ENCODE measurements at regions not wholly inside any gene's neighbourhood (a gene's known extent, or its start where the extent isn't known, plus 50 kb on each side); places are given as distances from the start of the nearest gene placed in this dataset.

- no peak overlapping the region for H2BK15ac ChIP-seq (ENCODE audit: low read depth, poor library complexity, severe bottlenecking)
- H2BK12ac ChIP-seq (ENCODE audit: low read length in 2 of 2) = no peak overlapping the region
- H3K9me3 ChIP-seq (ENCODE audit: control insufficient read depth, low read length) = no peaks in the 10 kb centered on the region
- H3K27me3 ChIP-seq (ENCODE audit: control insufficient read depth in 1 of 2, insufficient read depth in 1 of 2, low read length in 2 of 2) = peaks cover 24 to 63% of the 10 kb centered on the region in 2 experiments
- DNase-seq = no peak
- no peaks in the 10 kb centered on the region for H3K36me3 ChIP-seq (ENCODE audit: control insufficient read depth in 1 of 2, insufficient read depth in 2 of 2, low read depth in 1 of 2, low read length in 2 of 2)
- no peaks in the 10 kb centered on the region for H3K4me1 ChIP-seq (ENCODE audit: control insufficient read depth, insufficient read depth, low read depth, low read length)
- H2BK5ac ChIP-seq (ENCODE audit: low read depth, low read length, poor library complexity, severe bottlenecking) = no peak overlapping the region
- no peak overlapping the region for H3K4ac ChIP-seq (ENCODE audit: low read depth in 1 of 2, low read length in 2 of 2)
- no peaks in the 10 kb centered on the region for H3K79me1 ChIP-seq (replicated peaks; ENCODE audit: low read length, poor library complexity, severe bottlenecking)
- no peak overlapping the region for H3K4me3 ChIP-seq (ENCODE audit: insufficient read depth in 1 of 2, low read depth in 1 of 2, low read length in 2 of 2)
- H4K8ac ChIP-seq (ENCODE audit: low read length) = no peak overlapping the region
- no peak overlapping the region for H3K4me2 ChIP-seq (ENCODE audit: low read length, poor library complexity, severe bottlenecking)
- no peak overlapping the region for H3K23ac ChIP-seq (ENCODE audit: low read length in 2 of 2)
- no peak overlapping the region for H3K27ac ChIP-seq (ENCODE audit: low read length, poor library complexity, severe bottlenecking)
- H2AFZ ChIP-seq (ENCODE audit: low read depth, low read length) = no peak overlapping the region
- H2AK5ac ChIP-seq (ENCODE audit: low read length, severe bottlenecking) = no peak overlapping the region
- H3K18ac ChIP-seq (ENCODE audit: low read depth in 1 of 2, low read length in 2 of 2) = no peak overlapping the region
- no peak overlapping the region for H3K14ac ChIP-seq (ENCODE audit: low read length in 2 of 2)
- 67% methylated on average over 5 of the region's 5 CpGs for WGBS
- H2BK120ac ChIP-seq (ENCODE audit: low read depth, low read length) = no peak overlapping the region
- no peak overlapping the region for H3K9ac ChIP-seq (ENCODE audit: low read length)
- H4K91ac ChIP-seq (ENCODE audit: low read length) = no peak overlapping the region
These were observed 58.6 kb upstream of the PARP11 start for GRCh38 chr12:3931776-3932175.

GRCh38 chr12:3931206-3931605 is 58.0 kb upstream of the PARP11 start:
- no peak overlapping the region for H4K8ac ChIP-seq (ENCODE audit: low read length)
- H2BK12ac ChIP-seq (ENCODE audit: low read length in 2 of 2) = no peak overlapping the region
- H2BK15ac ChIP-seq (ENCODE audit: low read depth, poor library complexity, severe bottlenecking) = no peak overlapping the region
- no peaks in the 10 kb centered on the region for H3K9me3 ChIP-seq (ENCODE audit: control insufficient read depth, low read length)
- no peak overlapping the region for H3K9ac ChIP-seq (ENCODE audit: low read length)
- no peaks in the 10 kb centered on the region for H3K79me1 ChIP-seq (replicated peaks; ENCODE audit: low read length, poor library complexity, severe bottlenecking)
- no peak overlapping the region for H2AK5ac ChIP-seq (ENCODE audit: low read length, severe bottlenecking)
- H2BK120ac ChIP-seq (ENCODE audit: low read depth, low read length) = no peak overlapping the region
- no peak overlapping the region for H4K91ac ChIP-seq (ENCODE audit: low read length)
- H3K14ac ChIP-seq (ENCODE audit: low read length in 2 of 2) = no peak overlapping the region
- H3K27ac ChIP-seq (ENCODE audit: low read length, poor library complexity, severe bottlenecking) = no peak overlapping the region
- H3K27me3 ChIP-seq (ENCODE audit: control insufficient read depth in 1 of 2, insufficient read depth in 1 of 2, low read length in 2 of 2) = peaks cover 24 to 64% of the 10 kb centered on the region in 2 experiments
- H3K23ac ChIP-seq (ENCODE audit: low read length in 2 of 2) = no peak overlapping the region
- no peak overlapping the region for H3K4me2 ChIP-seq (ENCODE audit: low read length, poor library complexity, severe bottlenecking)
- H3K36me3 ChIP-seq (ENCODE audit: control insufficient read depth in 1 of 2, insufficient read depth in 2 of 2, low read depth in 1 of 2, low read length in 2 of 2) = no peaks in the 10 kb centered on the region
- 74% methylated on average over 4 of the region's 4 CpGs for WGBS
- H3K4me1 ChIP-seq (ENCODE audit: control insufficient read depth, insufficient read depth, low read depth, low read length) = no peaks in the 10 kb centered on the region
- no peak for DNase-seq
- H3K4ac ChIP-seq (ENCODE audit: low read depth in 1 of 2, low read length in 2 of 2) = no peak overlapping the region
- H2BK5ac ChIP-seq (ENCODE audit: low read depth, low read length, poor library complexity, severe bottlenecking) = no peak overlapping the region
- H2AFZ ChIP-seq (ENCODE audit: low read depth, low read length) = no peak overlapping the region
- no peak overlapping the region for H3K4me3 ChIP-seq (ENCODE audit: insufficient read depth in 1 of 2, low read depth in 1 of 2, low read length in 2 of 2)
- no peak overlapping the region for H3K18ac ChIP-seq (ENCODE audit: low read depth in 1 of 2, low read length in 2 of 2)

- no peak overlapping the region for H3K4me2 ChIP-seq (ENCODE audit: low read length, poor library complexity, severe bottlenecking)
- no peak overlapping the region for H2BK12ac ChIP-seq (ENCODE audit: low read length in 2 of 2)
- no peak overlapping the region for H3K4me3 ChIP-seq (ENCODE audit: insufficient read depth in 1 of 2, low read depth in 1 of 2, low read length in 2 of 2)
- no peak overlapping the region for H2BK15ac ChIP-seq (ENCODE audit: low read depth, poor library complexity, severe bottlenecking)
- no peaks in the 10 kb centered on the region for H3K36me3 ChIP-seq (ENCODE audit: control insufficient read depth in 1 of 2, insufficient read depth in 2 of 2, low read depth in 1 of 2, low read length in 2 of 2)
- no peaks in the 10 kb centered on the region for H3K4me1 ChIP-seq (ENCODE audit: control insufficient read depth, insufficient read depth, low read depth, low read length)
- no peak overlapping the region for H2AFZ ChIP-seq (ENCODE audit: low read depth, low read length)
- no peak overlapping the region for H4K91ac ChIP-seq (ENCODE audit: low read length)
- no peaks in the 10 kb centered on the region for H3K79me1 ChIP-seq (replicated peaks; ENCODE audit: low read length, poor library complexity, severe bottlenecking)
- no peak overlapping the region for H3K14ac ChIP-seq (ENCODE audit: low read length in 2 of 2)
- H3K9ac ChIP-seq (ENCODE audit: low read length) = no peak overlapping the region
- no peak overlapping the region for H3K23ac ChIP-seq (ENCODE audit: low read length in 2 of 2)
- 78% methylated on average over 10 of the region's 10 CpGs for WGBS
- H3K4ac ChIP-seq (ENCODE audit: low read depth in 1 of 2, low read length in 2 of 2) = no peak overlapping the region
- no peak overlapping the region for H2AK5ac ChIP-seq (ENCODE audit: low read length, severe bottlenecking)
- DNase-seq = no peak
- no peaks in the 10 kb centered on the region for H3K9me3 ChIP-seq (ENCODE audit: control insufficient read depth, low read length)
- H3K27me3 ChIP-seq (ENCODE audit: control insufficient read depth in 1 of 2, insufficient read depth in 1 of 2, low read length in 2 of 2) = peaks cover 24 to 71% of the 10 kb centered on the region in 2 experiments
- H2BK5ac ChIP-seq (ENCODE audit: low read depth, low read length, poor library complexity, severe bottlenecking) = no peak overlapping the region
- H4K8ac ChIP-seq (ENCODE audit: low read length) = no peak overlapping the region
- H2BK120ac ChIP-seq (ENCODE audit: low read depth, low read length) = no peak overlapping the region
- no peak overlapping the region for H3K27ac ChIP-seq (ENCODE audit: low read length, poor library complexity, severe bottlenecking)
- H3K18ac ChIP-seq (ENCODE audit: low read depth in 1 of 2, low read length in 2 of 2) = no peak overlapping the region
These were observed 56.8 kb upstream of the PARP11 start for GRCh38 chr12:3929875-3930615.

- Histone ChIP-seq H2AK5ac (ENCODE audit: low read length, severe bottlenecking) (no peak overlapping the region), H2AFZ (ENCODE audit: low read depth, low read length) (no peak overlapping the region), H3K79me1 (replicated peaks; ENCODE audit: low read length, poor library complexity, severe bottlenecking) (no peaks in the 10 kb centered on the region), H3K9me3 (ENCODE audit: control insufficient read depth, low read length) (no peaks in the 10 kb centered on the region), H3K4me2 (ENCODE audit: low read length, poor library complexity, severe bottlenecking) (no peak overlapping the region), H2BK120ac (ENCODE audit: low read depth, low read length) (no peak overlapping the region), H3K9ac (ENCODE audit: low read length) (no peak overlapping the region), H3K36me3 (ENCODE audit: control insufficient read depth in 1 of 2, insufficient read depth in 2 of 2, low read depth in 1 of 2, low read length in 2 of 2) (no peaks in the 10 kb centered on the region), H3K27me3 (ENCODE audit: control insufficient read depth in 1 of 2, insufficient read depth in 1 of 2, low read length in 2 of 2) (peaks cover 31 to 78% of the 10 kb centered on the region in 2 experiments), H3K4me3 (ENCODE audit: insufficient read depth in 1 of 2, low read depth in 1 of 2, low read length in 2 of 2) (no peak overlapping the region), H3K18ac (ENCODE audit: low read depth in 1 of 2, low read length in 2 of 2) (no peak overlapping the region), H4K8ac (ENCODE audit: low read length) (no peak overlapping the region), H2BK15ac (ENCODE audit: low read depth, poor library complexity, severe bottlenecking) (no peak overlapping the region), H4K91ac (ENCODE audit: low read length) (no peak overlapping the region), H3K4ac (ENCODE audit: low read depth in 1 of 2, low read length in 2 of 2) (no peak overlapping the region), H3K27ac (ENCODE audit: low read length, poor library complexity, severe bottlenecking) (no peak overlapping the region), H3K23ac (ENCODE audit: low read length in 2 of 2) (no peak overlapping the region), H3K4me1 (ENCODE audit: control insufficient read depth, insufficient read depth, low read depth, low read length) (no peaks in the 10 kb centered on the region), H3K14ac (ENCODE audit: low read length in 2 of 2) (no peak overlapping the region), H2BK5ac (ENCODE audit: low read depth, low read length, poor library complexity, severe bottlenecking) (no peak overlapping the region), H2BK12ac (ENCODE audit: low read length in 2 of 2) (no peak overlapping the region)
- no peak for DNase-seq
- WGBS = 37% methylated on average over 6 of the region's 6 CpGs
These were observed 55.5 kb upstream of the PARP11 start for GRCh38 chr12:3928538-3929184.

All from mesenchymal stem cell (in vitro differentiated cells and primary cell).